Superior temporal gyrus (tissue), 1 donor: ENCODE measurements at regions not wholly inside any gene's neighbourhood (a gene's known extent, or its start where the extent isn't known, plus 50 kb on each side); places are given as distances from the start of the nearest gene placed in this dataset.
A peak's percentile ranks its signal among the peaks of the same experiment; 100 is the strongest.

Experiments
- DNase-seq: peaks from one replicate; pipeline ENCODE4 v3.0.0-alpha.2; 2016; ENCODE audit errors: extremely low spot score

DNA sequence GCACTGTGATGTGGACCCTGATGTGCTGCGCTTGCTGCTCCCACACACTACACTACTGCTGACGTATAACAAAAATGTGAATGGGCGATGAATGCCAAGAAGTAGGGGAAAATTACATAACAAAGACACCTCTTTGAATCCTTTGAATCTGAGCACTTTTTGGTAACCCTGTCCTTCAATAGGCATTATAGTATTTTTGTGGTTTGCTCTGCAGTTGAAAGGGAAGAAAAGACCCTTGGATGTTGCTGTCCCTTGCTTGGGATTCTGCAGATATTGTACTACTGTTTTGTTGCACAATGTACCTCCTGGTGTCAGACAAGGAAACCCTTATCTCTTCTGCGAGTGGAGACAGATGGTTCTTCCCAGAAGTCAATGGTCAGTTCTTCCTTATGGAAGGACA, 124.8 kb upstream of the UBE3A start:
- no peak for DNase-seq

DNA sequence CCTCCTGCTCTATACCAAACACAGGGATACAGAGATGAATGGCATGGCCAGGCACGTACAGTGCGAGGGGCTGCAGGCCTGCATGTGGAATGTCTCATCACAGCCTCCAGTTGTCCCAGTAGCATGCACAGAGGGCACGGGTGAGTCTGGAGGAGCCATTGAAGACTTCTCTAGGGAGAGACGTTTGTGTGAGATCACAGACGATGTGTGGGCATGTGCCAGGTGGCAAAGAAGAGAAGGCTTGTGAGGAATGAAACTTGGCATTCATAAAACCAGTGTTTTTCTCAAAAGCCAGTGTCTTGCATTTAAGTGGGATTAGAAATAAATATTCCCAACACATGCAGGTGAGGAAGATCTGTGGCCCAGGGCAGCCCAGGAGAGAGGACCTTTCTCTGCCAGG, 119.1 kb upstream of the UBE3A start:
- DNase-seq: no peak

DNA sequence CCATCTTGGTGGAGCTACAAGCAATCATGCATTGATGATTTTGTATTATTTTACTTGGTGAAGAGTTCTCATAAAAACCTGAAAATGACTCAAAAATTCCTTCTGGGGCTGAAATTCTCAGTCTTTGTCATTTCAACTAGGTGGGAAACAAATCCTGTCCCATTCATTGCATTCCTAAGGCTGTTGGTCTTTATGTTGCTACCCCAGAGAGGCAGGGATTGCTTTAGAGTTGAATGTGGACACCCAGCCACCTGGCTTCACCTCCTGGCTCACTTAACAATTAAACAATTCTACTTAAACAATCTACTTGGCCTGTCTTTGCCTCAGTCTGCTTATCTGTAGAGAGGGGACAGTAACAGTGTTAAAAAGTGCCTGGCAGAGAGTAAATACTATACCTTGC, 117.3 kb upstream of the UBE3A start:
- no peak for DNase-seq

DNA sequence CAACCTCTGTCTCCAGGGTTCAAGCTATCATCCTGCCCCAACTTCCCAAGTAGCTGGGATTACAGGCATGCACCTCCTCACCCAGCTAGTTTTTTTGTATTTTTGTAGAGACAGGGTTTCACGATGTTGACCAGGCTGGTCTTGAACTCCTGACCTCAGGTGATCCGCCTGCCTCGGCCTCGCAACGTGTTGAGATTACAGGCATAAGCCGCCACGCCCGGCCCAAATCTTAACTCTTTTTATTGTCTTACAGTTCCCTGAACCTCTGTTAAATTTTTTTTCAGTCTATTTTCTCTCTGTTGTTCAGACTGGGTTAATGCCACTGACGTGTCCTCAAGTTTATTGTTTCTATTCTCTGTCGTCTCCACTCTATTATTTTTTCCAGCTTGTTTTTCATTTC, 115.8 kb upstream of the UBE3A start:
- no peak for DNase-seq

DNA sequence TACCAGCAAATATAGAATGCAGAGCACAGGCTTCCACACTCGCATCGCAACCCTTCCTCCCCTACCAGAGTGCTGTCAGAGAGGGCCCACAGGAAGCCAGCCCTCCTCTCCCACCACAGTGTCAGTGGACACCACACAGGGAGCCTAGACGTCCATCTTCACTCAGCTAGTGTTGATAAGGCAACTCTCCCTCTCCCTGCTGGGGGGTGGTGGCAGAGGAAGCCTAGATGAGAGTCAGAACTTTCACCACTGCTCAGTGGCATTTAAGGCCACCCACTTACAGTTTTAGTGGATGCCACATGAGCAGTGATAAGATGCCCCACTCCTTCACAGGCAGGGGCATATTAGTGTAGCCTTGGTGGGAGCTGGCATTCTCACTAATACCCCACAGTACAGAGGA, 109.8 kb upstream of the UBE3A start:
- no peak for DNase-seq

DNA sequence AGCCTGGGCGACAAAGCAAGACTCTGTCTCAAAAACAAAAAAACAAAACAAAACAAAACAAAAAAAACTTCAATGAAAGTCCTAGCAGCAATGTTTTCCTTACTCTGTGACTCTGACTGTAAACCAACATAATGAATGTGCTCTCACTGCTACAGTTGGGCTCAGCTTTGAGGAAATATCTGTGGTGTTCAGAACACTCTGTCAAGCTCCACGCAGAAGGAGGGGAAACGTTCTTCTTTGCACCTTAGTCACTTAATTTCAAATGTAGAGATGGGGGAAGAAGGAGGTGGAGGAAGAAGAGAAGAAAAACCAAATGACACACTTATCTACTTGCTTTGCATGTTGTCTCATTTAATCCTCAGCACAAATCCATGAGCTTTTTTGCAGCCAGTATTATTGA, 107.1 kb upstream of the UBE3A start:
- no peak for DNase-seq

DNA sequence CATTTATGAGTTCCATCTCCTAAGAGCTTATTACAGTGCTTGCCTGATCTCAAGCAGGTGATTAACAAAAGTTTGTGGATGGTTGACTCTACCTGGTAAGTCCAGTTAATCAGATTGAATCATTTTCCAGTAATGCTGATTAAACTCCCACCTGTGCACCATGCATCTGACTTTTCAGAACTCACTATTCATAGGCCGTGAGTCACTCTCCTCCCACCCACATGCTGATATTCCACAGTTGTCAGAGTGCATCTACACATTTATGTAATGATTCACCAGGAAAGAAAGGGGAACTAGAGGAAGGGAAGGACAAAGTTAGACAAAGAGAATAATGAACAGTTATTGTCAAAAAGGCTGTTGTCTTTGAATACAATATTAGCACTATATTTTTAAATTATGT, 106.2 kb upstream of the UBE3A start:
- peak; percentile 60 for DNase-seq

DNA sequence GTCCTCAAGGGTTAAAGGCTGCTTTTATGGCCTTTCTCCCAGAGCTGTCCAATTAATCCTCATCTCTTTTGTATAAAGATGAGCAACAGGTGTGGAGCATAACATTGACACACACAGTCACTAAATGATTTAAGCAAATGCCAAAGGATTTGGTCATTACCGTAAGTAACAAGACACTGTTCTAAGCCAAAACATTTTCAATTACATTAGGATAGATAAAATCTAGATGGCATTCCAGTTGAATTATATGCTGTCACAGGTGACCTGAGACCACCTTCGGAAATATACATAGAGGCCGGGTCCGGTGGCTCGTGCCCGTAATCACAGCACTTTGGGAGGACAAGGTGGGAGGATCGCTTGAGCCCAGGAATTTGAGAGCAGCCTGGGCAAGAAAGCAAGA, 105.3 kb upstream of the UBE3A start:
- no peak for DNase-seq

DNA sequence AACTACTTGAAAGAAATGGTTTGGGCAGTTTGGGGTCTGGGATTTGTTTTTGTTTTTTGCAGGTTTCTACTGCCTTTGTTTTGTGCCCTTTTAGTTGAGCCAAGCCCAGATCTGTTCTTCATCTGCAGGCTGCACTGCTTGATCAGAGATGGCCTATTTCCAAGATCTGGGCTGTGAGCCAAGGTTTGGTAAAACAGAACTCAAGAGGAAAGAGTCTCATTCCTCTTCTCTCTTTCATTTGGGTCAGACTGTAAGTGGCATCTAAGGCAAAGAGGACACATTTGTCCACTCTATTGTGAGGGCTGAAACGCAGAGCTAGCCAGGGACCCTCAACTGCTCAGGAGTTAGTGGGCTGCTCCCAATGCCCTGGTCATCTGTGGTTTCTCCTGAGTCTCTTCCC, 104.4 kb upstream of the UBE3A start:
- peak; percentile 90 for DNase-seq

DNA sequence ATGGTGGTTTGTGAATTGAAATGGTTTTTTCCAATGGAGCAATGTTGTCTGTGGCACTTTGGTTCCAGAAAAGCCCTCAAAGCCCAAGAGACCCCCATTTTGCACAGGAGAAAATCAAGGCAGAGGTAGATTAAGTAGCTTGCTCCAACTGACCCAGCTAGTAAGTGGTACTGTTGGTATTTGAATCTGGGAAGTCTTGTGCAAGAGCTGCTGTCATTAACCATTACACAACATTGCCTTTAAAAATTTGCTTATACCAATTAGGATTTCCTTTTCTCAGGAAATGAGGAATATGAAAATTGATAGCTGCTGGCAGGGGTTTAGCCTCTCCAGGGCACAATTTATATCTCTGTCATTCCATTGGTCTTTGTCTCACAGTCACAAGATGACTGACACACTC, 102.4 kb upstream of the UBE3A start:
- DNase-seq: no peak

DNA sequence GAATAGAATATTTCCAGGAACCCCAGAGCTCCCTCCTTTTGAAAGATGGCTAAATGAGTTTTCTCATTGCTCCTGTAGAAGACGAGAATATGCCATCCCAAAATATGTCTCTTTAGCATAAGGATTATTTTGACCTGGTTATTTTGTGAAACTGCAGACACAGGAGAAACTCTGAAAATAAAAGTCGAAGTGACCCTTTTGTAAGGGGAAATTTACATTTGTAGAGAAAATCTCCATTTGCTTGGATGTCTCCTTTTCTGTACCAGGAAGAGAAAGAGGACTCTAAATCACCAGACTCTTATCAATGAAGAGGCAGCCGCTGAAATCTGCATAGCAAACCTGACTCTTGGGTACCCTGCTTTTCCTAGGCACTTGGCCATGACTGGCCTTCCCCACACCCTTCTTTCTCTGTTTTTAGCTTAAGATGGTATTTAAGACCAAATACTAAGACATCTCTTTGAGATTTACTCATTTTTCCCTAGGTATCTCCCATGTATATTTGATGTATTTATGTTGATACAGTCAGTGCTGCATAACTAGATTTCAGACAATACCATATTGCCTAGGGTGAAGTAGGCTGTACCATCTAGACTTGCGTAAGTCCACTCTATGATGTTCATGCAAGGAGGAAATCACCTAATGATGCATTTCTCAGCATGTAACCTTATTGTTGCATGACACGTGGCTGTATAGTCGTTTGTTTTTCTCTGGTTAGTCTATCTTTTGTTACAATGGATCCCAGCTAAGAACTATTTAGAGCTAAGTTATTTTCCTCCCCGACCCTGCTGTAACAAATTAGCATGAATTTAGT, 98.2 kb upstream of the UBE3A start:
- peak; percentile 39 for DNase-seq

DNA sequence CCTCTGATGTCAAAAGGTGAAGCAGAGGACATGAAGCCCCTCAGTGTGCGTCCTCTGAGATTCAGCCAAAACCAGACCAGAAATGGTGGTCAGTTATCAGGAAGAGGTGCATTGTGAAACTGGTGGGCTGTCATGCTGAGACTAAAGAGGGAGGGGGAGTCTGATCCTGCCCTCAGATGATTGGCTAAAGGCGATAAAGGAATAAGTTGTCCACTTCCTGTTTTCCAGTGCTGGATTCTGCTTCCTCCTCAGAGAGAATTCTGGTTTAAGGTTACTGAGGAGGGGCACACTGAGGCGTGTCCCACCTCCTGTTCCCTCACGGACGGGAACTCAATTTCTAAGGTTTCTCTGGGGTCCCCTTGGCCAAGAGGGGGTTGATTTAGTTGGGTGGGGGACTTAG, 97.0 kb upstream of the UBE3A start:
- no peak for DNase-seq

DNA sequence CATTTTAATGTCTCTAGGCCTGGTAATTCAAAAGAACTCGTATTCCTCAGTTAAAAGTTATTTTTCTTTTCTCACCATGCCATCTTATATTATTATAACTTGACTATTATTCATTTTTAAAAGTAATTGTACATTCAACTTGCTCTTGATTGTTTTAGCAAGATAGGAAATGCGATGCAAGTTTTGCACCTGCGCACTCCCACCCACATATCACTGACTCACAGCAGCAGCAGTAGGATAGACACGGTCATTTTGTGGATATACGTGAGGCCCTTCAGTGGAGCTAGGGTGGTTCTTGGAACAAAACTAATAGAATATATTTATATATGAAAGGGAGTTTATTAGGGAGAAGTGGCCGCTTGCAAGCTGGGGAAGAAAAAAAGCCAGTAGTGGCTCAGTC, 95.5 kb upstream of the UBE3A start:
- DNase-seq: no peak

DNA sequence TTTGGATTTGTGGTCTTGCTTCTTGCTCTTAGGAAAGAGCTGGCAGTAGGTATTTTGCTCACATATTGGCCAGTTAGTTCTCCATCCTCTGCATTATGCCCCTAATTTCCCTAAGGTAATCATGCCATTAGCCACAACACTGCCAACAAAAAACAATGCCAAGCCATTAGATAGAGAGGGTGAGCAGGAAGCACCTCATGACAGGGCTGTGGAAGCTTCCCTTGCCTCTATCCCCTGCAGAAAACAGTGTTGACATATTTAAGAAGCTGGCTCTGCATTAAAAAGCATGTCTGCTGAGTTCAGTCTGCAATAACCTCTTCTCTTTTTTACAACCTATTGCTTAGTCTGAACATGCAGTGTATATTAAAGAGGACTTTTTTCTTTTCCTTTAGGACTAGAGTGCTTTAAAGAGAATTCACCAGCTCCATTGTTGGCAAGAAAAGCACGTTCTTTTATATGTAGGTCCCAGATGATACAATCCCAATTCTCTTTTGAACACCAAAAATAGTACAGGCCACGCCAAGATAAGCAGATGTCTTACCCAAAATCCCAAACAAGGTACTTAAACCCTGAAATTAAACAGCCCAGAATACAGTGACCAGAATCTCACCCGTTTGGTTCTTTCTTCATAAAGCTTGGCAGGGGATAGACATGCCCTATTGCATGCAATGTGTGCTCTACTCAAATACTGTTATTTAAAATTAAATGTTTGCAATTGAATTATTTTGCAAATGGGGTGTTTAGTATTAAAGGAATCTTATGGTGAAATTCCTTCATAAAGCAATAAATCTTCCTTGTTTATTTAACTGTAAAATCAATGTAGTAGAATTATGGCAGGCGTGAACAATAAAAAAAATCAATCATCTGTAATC, 93.7 kb upstream of the UBE3A start:
- peak; percentile 48 for DNase-seq

DNA sequence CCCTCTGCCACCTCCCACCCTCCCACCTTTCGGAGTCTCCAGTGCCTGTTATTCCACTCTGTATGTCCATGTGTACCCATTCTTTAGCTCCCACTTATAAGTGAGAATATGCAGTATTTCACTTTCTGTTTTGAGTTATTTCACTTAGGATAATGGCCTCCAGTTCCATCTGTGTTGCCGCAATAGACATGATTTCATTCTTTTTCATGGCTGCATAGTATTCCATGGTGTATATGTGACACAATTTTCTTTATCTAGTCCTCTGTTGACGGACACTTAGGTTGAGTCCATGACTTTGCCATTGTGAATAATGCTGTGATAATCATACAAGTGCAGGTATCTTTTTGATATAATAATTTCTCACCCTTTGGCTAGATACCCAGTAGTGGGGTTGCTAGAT, 91.0 kb upstream of the UBE3A start:
- DNase-seq: no peak

DNA sequence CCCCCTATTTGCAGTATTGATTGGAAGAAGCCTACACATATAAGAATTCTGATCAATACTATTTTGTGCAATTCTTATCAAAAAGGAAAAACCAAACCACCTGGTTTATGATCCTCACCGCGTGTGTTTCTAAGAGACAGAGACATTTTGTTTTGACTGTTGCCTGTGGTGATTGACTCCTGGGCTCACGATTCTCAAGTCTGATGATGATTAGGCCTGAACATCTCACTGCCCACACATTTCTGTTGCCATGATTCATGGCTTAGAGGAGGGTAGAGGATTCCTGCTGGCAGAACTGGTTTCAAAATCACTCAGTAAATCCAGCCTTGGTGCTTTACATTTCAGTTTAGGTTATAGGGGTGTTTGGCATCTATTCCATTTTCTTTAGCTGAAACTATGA, 88.3 kb upstream of the UBE3A start:
- no peak for DNase-seq

DNA sequence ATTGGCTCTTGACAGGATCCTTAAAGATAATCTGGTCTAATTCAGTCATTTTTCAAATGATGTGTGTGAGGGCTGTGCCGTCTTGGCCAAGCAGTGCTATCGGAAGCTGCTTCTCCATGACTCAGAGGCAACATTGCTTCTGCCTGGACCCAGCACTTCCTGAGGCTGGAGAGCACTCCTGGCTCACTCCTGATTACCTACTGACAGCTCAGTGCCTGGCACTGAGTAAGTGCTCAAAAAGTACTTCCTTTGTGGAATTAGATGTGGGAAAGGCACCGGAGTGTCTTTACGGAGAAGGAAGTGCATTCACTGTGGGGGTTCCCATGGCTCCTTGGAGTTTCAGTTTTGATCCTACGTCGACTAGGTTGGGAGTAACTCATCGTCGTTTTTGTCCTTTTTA, 86.9 kb upstream of the UBE3A start:
- DNase-seq: no peak

DNA sequence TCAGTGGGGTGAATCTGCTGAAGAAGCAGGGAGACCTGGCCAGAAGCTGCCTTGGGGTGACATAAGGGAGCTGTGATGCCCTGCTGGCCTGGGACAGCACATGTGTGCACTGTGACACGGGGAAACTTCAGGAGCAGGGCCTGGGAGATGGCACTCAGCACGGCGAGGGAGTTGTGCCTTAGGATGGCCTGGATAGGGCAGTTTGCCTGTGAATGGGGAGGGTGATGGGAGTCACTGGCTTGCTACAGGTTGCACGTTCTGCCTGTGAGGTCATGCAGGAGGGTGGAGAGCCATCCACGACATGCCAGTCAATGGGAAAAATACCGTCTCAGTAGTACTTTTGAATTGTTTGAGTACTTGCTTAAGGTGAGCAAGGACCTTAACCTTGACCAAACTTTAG, 76.8 kb upstream of the UBE3A start:
- no peak for DNase-seq

DNA sequence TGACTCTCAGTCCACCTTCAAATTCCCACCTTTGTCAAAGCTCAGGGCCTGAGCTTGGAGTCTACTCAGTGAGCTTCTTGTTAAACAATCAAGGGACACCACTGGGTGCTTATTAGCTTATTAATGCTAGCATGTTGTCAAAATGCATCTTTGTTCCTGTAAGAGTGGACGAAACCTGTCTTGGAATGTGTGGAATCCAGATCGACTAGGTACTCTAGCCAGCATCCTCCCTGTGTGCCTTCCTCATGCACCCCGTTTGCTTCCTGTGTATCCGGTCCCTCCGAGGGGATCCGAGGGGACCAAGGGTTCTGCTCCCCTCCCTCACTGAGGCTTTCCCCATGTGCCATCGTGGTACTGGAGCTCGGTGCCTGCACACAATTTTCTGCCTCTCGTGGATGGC, 75.7 kb upstream of the UBE3A start:
- no peak for DNase-seq

DNA sequence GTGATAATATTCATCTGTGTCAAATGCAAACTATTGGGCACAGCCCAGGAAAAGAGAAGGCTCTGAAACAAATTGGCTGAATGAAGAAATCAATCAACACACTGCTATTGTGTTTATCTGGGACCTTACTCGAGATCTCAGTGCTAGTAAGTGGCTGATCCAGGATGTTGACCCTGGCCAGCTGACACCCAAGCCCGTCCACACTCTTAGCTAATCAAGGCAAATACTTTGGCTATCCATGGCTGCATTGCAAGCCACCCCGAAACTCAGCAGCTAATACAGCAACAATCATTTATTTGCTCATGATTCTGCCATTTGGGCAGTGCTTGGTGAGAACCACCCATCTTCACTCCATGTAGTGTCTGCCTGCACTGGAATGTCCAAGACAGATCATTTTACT, 74.1 kb upstream of the UBE3A start:
- DNase-seq: no peak

DNA sequence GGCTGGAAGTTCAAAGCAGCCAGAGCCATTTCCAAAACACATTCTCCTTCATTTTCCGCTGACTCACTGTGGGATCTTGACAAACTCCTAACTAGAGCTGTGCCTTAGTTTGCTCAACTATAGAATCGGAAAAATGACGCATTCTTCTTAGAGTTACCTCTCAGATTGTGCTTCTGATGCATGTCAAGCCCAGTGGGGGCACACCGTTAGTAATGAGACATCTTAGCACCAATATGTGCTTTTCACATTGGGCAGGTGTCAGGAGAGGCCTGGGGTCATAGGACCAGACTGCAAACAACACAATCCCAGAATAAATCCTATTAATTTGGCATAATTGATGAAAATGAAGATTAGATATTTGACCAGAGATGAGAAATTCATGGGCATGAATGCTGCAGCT, 71.3 kb upstream of the UBE3A start:
- no peak for DNase-seq

DNA sequence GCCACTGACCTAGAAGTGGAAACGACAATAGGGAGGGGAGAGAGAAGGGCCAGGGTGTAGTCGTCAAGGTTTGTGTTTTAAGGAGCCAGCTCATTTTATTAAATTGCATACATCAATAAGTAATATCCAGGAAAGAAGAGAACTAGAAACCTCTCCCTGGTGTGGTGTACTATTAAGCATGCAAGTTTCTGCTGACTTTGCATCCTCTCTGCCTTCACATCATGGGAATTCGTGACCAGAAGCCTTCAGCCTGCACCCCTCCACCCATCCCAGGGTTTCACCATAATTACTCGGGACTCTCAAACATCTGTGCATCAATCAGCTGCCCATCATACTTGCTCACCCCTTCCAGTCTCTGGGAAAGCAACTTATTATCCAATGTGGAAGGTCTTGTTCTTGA, 70.9 kb upstream of the UBE3A start:
- no peak for DNase-seq

DNA sequence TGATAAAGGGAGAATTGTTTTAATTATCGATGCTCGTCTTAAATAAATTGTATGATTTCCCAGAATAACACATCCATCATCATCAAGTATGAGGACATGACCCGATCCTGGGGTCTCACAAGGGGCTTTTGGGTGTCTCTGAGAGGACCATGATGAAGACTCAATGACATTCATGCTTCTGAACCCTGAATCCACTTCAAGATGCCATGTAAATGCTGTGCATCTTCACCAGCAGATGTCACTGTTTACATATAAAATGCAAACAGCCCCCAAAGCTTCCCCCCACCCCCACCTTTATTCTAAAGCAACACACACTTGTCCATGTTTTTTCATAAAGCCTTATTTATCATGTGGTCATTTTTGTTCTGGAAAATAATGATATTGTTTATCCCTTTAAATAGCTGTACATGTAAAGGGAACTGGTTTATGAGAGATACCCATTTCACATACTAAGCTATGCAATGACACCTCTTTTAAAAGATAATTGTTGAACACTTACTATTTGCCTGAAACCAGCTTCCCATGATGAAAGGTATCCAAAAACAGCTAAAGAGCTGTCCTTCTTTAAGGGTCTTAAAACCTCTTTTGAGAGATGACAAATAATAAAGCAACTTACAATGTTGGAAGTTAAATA, 69.7 kb upstream of the UBE3A start:
- peak; percentile 74 for DNase-seq
